VCaP (cell line): ENCODE measurements at regions not wholly inside any gene's neighbourhood (a gene's known extent, or its start where the extent isn't known, plus 50 kb on each side); places are given as distances from the start of the nearest gene placed in this dataset.

Experiments used
- H3K27ac ChIP-seq: fragments of 450-650 bp; 2 replicates; pipeline ENCODE4 v1.5.1; 2017
- TF ChIP-seq, protein P1 (sequence below): fragments of 450-650 bp; conservative IDR thresholded peaks from 2 replicates; pipeline ENCODE4 v1.5.1; 2017; ENCODE audit warnings: mild to moderate bottlenecking, moderate library complexity

- H3K27ac ChIP-seq, result no peak overlapping the region
- TF ChIP-seq, protein P1, sequence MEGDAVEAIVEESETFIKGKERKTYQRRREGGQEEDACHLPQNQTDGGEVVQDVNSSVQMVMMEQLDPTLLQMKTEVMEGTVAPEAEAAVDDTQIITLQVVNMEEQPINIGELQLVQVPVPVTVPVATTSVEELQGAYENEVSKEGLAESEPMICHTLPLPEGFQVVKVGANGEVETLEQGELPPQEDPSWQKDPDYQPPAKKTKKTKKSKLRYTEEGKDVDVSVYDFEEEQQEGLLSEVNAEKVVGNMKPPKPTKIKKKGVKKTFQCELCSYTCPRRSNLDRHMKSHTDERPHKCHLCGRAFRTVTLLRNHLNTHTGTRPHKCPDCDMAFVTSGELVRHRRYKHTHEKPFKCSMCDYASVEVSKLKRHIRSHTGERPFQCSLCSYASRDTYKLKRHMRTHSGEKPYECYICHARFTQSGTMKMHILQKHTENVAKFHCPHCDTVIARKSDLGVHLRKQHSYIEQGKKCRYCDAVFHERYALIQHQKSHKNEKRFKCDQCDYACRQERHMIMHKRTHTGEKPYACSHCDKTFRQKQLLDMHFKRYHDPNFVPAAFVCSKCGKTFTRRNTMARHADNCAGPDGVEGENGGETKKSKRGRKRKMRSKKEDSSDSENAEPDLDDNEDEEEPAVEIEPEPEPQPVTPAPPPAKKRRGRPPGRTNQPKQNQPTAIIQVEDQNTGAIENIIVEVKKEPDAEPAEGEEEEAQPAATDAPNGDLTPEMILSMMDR, result no peak
Observed at GRCh38 chr16:65601781-65602180, 479.9 kb upstream of the CDH11 start.

- TF ChIP-seq, protein P1, result no peak
- H3K27ac ChIP-seq, result no peak overlapping the region
Observed at GRCh38 chr16:65600629-65601028, 478.8 kb upstream of the CDH11 start.

GRCh38 chr16:65600046-65600445 is 478.2 kb upstream of the CDH11 start:
- TF ChIP-seq, protein P1, result no peak
- no peak overlapping the region for H3K27ac ChIP-seq

DNA sequence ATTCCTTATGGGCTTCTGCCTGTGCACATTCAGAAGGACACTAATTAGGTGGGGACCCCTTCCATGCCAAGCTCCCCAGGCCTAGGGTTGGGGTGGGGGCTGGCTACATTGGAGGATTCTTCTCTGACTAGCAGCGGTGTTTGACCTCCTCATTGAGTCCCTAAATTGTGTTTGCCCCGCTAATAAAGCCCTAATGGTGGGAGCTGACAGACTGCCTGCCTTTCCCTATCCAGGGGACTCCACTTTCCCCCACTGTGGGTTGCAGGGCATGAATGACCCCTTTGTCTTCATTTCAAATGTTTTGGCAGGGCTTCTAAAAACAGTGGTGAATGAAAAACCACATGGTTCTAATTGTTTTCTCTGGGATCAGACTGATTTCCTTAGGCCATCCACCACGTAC is 476.8 kb upstream of the CDH11 start:
- no peak overlapping the region for H3K27ac ChIP-seq
- TF ChIP-seq, protein P1, result no peak

DNA sequence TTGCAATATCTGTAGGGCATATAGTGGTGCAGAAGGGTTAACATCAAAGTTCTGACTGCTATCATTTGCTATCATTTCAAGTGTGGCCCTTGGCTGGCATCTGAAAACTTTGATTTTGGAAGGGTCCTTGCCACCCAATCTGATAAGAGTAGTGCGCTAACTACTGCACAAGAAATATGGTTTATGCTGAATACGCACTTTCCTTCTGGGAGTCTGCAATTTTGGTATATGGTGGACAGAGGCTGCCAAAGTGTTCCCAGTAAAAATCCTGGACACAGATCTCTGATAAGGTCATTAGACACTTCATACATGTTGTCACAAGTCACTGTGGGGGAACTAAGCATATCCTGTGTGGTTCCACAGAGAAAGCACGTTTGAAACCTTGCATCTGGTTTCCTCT is 461.6 kb upstream of the CDH11 start:
- TF ChIP-seq, protein P1, result no peak
- H3K27ac ChIP-seq, result no peak overlapping the region

- H3K27ac ChIP-seq, result no peak overlapping the region
- TF ChIP-seq, protein P1, result no peak
Observed at GRCh38 chr16:65579050-65579449, 457.2 kb upstream of the CDH11 start.

- H3K27ac ChIP-seq, result no peak overlapping the region
- TF ChIP-seq, protein P1, result no peak
Observed at GRCh38 chr16:65576631-65577030, 454.8 kb upstream of the CDH11 start.

DNA sequence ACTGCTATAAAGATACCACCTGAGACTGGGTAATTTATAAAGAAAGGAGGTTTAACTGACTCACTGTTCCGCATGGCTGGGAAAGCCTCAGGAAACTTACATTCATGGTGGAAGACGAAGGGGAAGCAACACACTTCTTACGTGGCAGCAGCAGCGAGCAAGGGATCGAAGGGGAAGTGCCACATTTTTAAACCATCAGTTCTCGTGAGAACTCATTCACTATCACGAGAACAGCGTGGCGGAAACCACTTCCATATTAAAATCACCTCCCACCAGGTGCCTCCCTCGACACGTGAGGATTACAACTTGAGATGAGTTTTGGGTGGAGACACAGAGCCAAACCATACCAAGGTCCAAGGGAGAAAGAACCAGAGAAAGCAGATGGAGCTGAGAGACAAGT is 454.3 kb upstream of the CDH11 start:
- H3K27ac ChIP-seq, result no peak overlapping the region
- TF ChIP-seq, protein P1, result no peak
